ENCODE measurements at regions not wholly inside any gene's neighbourhood (a gene's known extent, or its start where the extent isn't known, plus 50 kb on each side); places are given as distances from the start of the nearest gene placed in this dataset.

GRCh38 chr6:4698901-4699659 lies 77.1 kb upstream of the CDYL start:
- Mint-ChIP-seq H3K27ac (ENCODE audit: unreplicated experiment) (no peak overlapping the region), H3K36me3 (ENCODE audit: unreplicated experiment) (no peaks in the 10 kb centered on the region), H3K27me3 (ENCODE audit: unreplicated experiment) (peaks cover 6% of the 10 kb centered on the region), H3K9me3 (ENCODE audit: unreplicated experiment) (no peaks in the 10 kb centered on the region), H3K4me1 (ENCODE audit: unreplicated experiment) (no peaks in the 10 kb centered on the region), H3K4me3 (ENCODE audit: unreplicated experiment) (no peak overlapping the region)
- no peak for TF ChIP-seq CTCF (IDR thresholded peaks at IDR 0.05)
- DNase-seq (ENCODE audit: extremely low spot score, unreplicated experiment): no peak

- no peaks in the 10 kb centered on the region for H3K36me3 Mint-ChIP-seq (ENCODE audit: unreplicated experiment)
- H3K9me3 Mint-ChIP-seq (ENCODE audit: unreplicated experiment): peaks cover 7% of the 10 kb centered on the region
- peaks cover 3% of the 10 kb centered on the region for H3K4me1 Mint-ChIP-seq (ENCODE audit: unreplicated experiment)
- no peak for TF ChIP-seq CTCF (IDR thresholded peaks at IDR 0.05)
- peaks cover 9% of the 10 kb centered on the region for H3K27me3 Mint-ChIP-seq (ENCODE audit: unreplicated experiment)
- H3K4me3 Mint-ChIP-seq (ENCODE audit: unreplicated experiment): no peak overlapping the region
- no peak overlapping the region for H3K27ac Mint-ChIP-seq (ENCODE audit: unreplicated experiment)
- no peak for DNase-seq (ENCODE audit: extremely low spot score, unreplicated experiment)
Observed at GRCh38 chr6:4693173-4693970, 82.8 kb upstream of the CDYL start.

- H3K36me3 Mint-ChIP-seq (ENCODE audit: unreplicated experiment): no peaks in the 10 kb centered on the region
- no peak for DNase-seq (ENCODE audit: extremely low spot score, unreplicated experiment)
- no peak for TF ChIP-seq CTCF (IDR thresholded peaks at IDR 0.05)
- peaks cover 7% of the 10 kb centered on the region for H3K9me3 Mint-ChIP-seq (ENCODE audit: unreplicated experiment)
- no peak overlapping the region for H3K4me3 Mint-ChIP-seq (ENCODE audit: unreplicated experiment)
- no peak overlapping the region for H3K27ac Mint-ChIP-seq (ENCODE audit: unreplicated experiment)
- H3K4me1 Mint-ChIP-seq (ENCODE audit: unreplicated experiment): peaks cover 10% of the 10 kb centered on the region
- peaks cover 9% of the 10 kb centered on the region for H3K27me3 Mint-ChIP-seq (ENCODE audit: unreplicated experiment)
Observed at GRCh38 chr6:4692664-4693063, 83.5 kb upstream of the CDYL start.

GRCh38 chr6:4687989-4688947 lies 87.9 kb upstream of the CDYL start:
- Mint-ChIP-seq H3K27ac (ENCODE audit: unreplicated experiment) (peak overlapping the region; percentile 79), H3K27me3 (ENCODE audit: unreplicated experiment) (peaks cover 14% of the 10 kb centered on the region), H3K9me3 (ENCODE audit: unreplicated experiment) (peaks cover 3% of the 10 kb centered on the region), H3K36me3 (ENCODE audit: unreplicated experiment) (no peaks in the 10 kb centered on the region), H3K4me1 (ENCODE audit: unreplicated experiment) (peaks cover 12% of the 10 kb centered on the region), H3K4me3 (ENCODE audit: unreplicated experiment) (peak overlapping the region; percentile 48)
- DNase-seq (ENCODE audit: extremely low spot score, unreplicated experiment): no peak
- no peak for TF ChIP-seq CTCF (IDR thresholded peaks at IDR 0.05)
